GM10248 (cell line): ENCODE measurements at regions not wholly inside any gene's neighbourhood (a gene's known extent, or its start where the extent isn't known, plus 50 kb on each side); places are given as distances from the start of the nearest gene placed in this dataset.
"Not testable (repeated sequence)": the region's sequence is repeated elsewhere in the genome, so short reads cannot be mapped to it uniquely, and the experiment has no call there.

ENCODE experiments used
- CTCF ChIA-PET: fragments of 300-600 bp; sonication (Branson Sonifier 250); formaldehyde crosslinking; extraction: SDS; loops from one replicate; lab custom pipeline; 2021; ENCODE audit warnings: antibody characterized with exemption; lab: Yijun Ruan, JAX
- POLR2A ChIA-PET: fragments of 350-650 bp; sonication (Branson Sonifier 250); formaldehyde crosslinking; extraction: SDS; loops from one replicate; lab custom pipeline; 2020; ENCODE audit warnings: antibody characterized with exemption; lab: Yijun Ruan, JAX
- DNase-seq: peaks from one replicate; pipeline ENCODE4 v3.0.0; 2012; ENCODE audit errors: extremely low spot score
- TF ChIP-seq, protein P1 (sequence below): IDR thresholded peaks from 2 replicates; pipeline ENCODE4 v1.5.1; 2012; ENCODE audit warnings: mild to moderate bottlenecking, low read depth; ENCODE audit errors: extremely low read depth, missing control alignments, control extremely low read depth

GRCh38 chr6:5827056-5827904 lies 179.4 kb downstream of the NRN1 start:
- TF ChIP-seq, protein P1, sequence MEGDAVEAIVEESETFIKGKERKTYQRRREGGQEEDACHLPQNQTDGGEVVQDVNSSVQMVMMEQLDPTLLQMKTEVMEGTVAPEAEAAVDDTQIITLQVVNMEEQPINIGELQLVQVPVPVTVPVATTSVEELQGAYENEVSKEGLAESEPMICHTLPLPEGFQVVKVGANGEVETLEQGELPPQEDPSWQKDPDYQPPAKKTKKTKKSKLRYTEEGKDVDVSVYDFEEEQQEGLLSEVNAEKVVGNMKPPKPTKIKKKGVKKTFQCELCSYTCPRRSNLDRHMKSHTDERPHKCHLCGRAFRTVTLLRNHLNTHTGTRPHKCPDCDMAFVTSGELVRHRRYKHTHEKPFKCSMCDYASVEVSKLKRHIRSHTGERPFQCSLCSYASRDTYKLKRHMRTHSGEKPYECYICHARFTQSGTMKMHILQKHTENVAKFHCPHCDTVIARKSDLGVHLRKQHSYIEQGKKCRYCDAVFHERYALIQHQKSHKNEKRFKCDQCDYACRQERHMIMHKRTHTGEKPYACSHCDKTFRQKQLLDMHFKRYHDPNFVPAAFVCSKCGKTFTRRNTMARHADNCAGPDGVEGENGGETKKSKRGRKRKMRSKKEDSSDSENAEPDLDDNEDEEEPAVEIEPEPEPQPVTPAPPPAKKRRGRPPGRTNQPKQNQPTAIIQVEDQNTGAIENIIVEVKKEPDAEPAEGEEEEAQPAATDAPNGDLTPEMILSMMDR, result no peak
- ChIA-PET POLR2A (no interaction called here), CTCF (no interaction called here)
- no peak for DNase-seq

GRCh38 chr6:5824382-5824983 lies 182.2 kb downstream of the NRN1 start:
- DNase-seq, CTCF ChIA-PET, POLR2A ChIA-PET: not testable (repeated sequence)
